SU-DHL-6 (cell line): ENCODE measurements at regions not wholly inside any gene's neighbourhood (a gene's known extent, or its start where the extent isn't known, plus 50 kb on each side); places are given as distances from the start of the nearest gene placed in this dataset.

Source experiments
- CTCF ChIP-seq: fragments of 200-600 bp; sonication (generic); IDR thresholded peaks from one replicate; pipeline ENCODE4 v1.5.1; 2017; ENCODE audit warnings: antibody characterized with exemption, mild to moderate bottlenecking, low read length, moderate library complexity; ENCODE audit not compliant: insufficient read depth, poor library complexity, severe bottlenecking
- EZH2phosphoT487 ChIP-seq: fragments of 200-600 bp; sonication (generic), shearing (Covaris generic); conservative IDR thresholded peaks from 2 replicates; pipeline ENCODE4 v1.6.1; 2018; ENCODE audit warnings: mild to moderate bottlenecking, antibody characterized with exemption, low read length, moderate library complexity, mixed read lengths

GRCh38 chr6:113162739-113163138 is 694.4 kb upstream of the MARCKS start:
- TF ChIP-seq CTCF (no peak), EZH2phosphoT487 (no peak)
